ENCODE measurements at regions not wholly inside any gene's neighbourhood (a gene's known extent, or its start where the extent isn't known, plus 50 kb on each side); places are given as distances from the start of the nearest gene placed in this dataset.

DNA sequence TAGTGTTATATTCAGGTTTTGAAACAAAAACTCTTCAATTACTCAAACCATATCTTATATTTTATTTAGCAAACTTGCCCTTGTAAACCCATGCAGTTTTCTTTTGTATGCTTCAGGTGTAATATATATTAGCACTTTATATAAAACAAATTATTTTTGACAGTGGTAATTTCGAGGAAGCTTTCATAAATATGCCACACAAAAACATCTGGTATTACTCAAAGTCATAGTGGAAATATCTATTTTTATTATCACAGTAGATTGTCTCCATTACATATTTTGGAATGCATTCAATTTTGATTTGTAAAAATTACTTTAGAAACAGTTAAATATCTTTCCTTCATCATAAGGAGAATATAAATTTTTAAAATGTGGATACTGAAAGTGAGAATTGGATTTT lies 89.1 kb upstream of the FIBIN start:
- CTCF ChIA-PET (ENCODE audit: low intra/inter-chr PET ratio, low total read pairs) = no interaction called here
- Histone ChIP-seq H3K4me1 (ENCODE audit: insufficient read depth, low read length) (no peaks in the 10 kb centered on the region), H2AFZ (ENCODE audit: low read length) (no peak overlapping the region), H3K27me3 (ENCODE audit: control insufficient read depth in 1 of 2, insufficient read depth in 2 of 2, low read length in 2 of 2) (no peaks in the 10 kb centered on the region), H3K4me2 (ENCODE audit: low read depth, low read length) (no peak overlapping the region), H4K20me1 (ENCODE audit: insufficient read depth, low read length) (no peaks in the 10 kb centered on the region), H3K36me3 (replicated peaks in 1 of 2; ENCODE audit: control insufficient read depth in 1 of 2, insufficient read depth in 2 of 2, low read length in 2 of 2) (no peaks in the 10 kb centered on the region), H3K9me3 (ENCODE audit: low read length) (no peaks in the 10 kb centered on the region), H3K27ac (ENCODE audit: extremely low read length, insufficient read depth, low read length) (no peak overlapping the region), H3K4me3 (replicated peaks in 1 of 3; ENCODE audit: insufficient read depth in 1 of 3, low read depth in 2 of 3, low read length in 3 of 3) (no peak overlapping the region), H3K79me2 (ENCODE audit: insufficient read depth, low read length) (no peaks in the 10 kb centered on the region), H3K9ac (ENCODE audit: insufficient read depth, low read depth, low read length) (no peak overlapping the region)
- FAIRE-seq (no peak), DNase-seq (ENCODE audit: low spot score) (no peak), ATAC-seq (no peak)
- intact Hi-C loops (cut with micrococcal nuclease; ENCODE audit: unreplicated experiment) (no loop called here), in situ Hi-C loops (cut with HindIII; ENCODE audit: extremely low pct_ligation_motif_present, low pct_unique_long_range_greater_than_20kb) (no loop called here)
- BruUV-seq (replicated peaks) = no TSS peak
- WGBS (ENCODE audit: low lambda C conversion rate) = 0% methylated on average over 1 of the region's 1 CpG
- TF ChIP-seq SMC3 (IDR thresholded peaks at IDR 0.05; ENCODE audit: low read length) = no peak
- POLR2A ChIA-PET = no interaction called here

DNA sequence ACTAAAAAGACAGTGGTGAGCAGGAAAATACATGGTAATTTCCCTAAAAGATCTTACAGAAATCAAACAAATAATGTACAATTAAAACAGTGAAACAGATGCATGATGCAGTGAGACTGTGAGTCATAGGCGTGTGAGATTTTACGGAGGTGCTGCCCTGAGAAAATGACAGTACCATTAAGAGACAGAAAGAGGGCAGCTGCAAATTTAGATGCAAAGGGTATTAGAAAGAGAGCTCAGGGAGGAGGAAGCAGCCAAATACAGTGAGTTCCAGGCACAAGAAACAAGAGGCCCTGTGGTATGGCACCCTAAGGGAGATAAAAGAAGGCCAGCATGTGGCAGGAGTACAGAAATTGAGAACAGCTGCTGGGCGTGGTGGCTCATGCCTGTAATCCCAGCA lies 88.5 kb upstream of the FIBIN start:
- ATAC-seq (no peak), DNase-seq (ENCODE audit: low spot score) (no peak), FAIRE-seq (no peak)
- H4K20me1 ChIP-seq (ENCODE audit: insufficient read depth, low read length) = no peaks in the 10 kb centered on the region
- in situ Hi-C loops (cut with HindIII; ENCODE audit: extremely low pct_ligation_motif_present, low pct_unique_long_range_greater_than_20kb) (no loop called here), intact Hi-C loops (cut with micrococcal nuclease; ENCODE audit: unreplicated experiment) (no loop called here)
- H2AFZ ChIP-seq (ENCODE audit: low read length) = no peak overlapping the region
- no peaks in the 10 kb centered on the region for H3K36me3 ChIP-seq (replicated peaks in 1 of 2; ENCODE audit: control insufficient read depth in 1 of 2, insufficient read depth in 2 of 2, low read length in 2 of 2)
- no peak overlapping the region for H3K4me3 ChIP-seq (replicated peaks in 1 of 3; ENCODE audit: insufficient read depth in 1 of 3, low read depth in 2 of 3, low read length in 3 of 3)
- no peaks in the 10 kb centered on the region for H3K9me3 ChIP-seq (ENCODE audit: low read length)
- WGBS (ENCODE audit: low lambda C conversion rate) = 18% methylated on average over 3 of the region's 3 CpGs
- ChIA-PET CTCF (ENCODE audit: low intra/inter-chr PET ratio, low total read pairs) (no interaction called here), POLR2A (no interaction called here)
- BruUV-seq (replicated peaks) = no TSS peak
- H3K27ac ChIP-seq (ENCODE audit: extremely low read length, insufficient read depth, low read length) = no peak overlapping the region
- no peaks in the 10 kb centered on the region for H3K27me3 ChIP-seq (ENCODE audit: control insufficient read depth in 1 of 2, insufficient read depth in 2 of 2, low read length in 2 of 2)
- H3K4me2 ChIP-seq (ENCODE audit: low read depth, low read length) = no peak overlapping the region
- H3K79me2 ChIP-seq (ENCODE audit: insufficient read depth, low read length) = no peaks in the 10 kb centered on the region
- no peak overlapping the region for H3K9ac ChIP-seq (ENCODE audit: insufficient read depth, low read depth, low read length)
- no peaks in the 10 kb centered on the region for H3K4me1 ChIP-seq (ENCODE audit: insufficient read depth, low read length)
- no peak for TF ChIP-seq ZNF256 (CRISPR knock-in tag; conservative IDR thresholded peaks at IDR 0.05)
- TF ChIP-seq, protein P1, sequence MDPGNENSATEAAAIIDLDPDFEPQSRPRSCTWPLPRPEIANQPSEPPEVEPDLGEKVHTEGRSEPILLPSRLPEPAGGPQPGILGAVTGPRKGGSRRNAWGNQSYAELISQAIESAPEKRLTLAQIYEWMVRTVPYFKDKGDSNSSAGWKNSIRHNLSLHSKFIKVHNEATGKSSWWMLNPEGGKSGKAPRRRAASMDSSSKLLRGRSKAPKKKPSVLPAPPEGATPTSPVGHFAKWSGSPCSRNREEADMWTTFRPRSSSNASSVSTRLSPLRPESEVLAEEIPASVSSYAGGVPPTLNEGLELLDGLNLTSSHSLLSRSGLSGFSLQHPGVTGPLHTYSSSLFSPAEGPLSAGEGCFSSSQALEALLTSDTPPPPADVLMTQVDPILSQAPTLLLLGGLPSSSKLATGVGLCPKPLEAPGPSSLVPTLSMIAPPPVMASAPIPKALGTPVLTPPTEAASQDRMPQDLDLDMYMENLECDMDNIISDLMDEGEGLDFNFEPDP (CRISPR knock-in tag; conservative IDR thresholded peaks at IDR 0.05) = no peak
- TF ChIP-seq, protein P2, sequence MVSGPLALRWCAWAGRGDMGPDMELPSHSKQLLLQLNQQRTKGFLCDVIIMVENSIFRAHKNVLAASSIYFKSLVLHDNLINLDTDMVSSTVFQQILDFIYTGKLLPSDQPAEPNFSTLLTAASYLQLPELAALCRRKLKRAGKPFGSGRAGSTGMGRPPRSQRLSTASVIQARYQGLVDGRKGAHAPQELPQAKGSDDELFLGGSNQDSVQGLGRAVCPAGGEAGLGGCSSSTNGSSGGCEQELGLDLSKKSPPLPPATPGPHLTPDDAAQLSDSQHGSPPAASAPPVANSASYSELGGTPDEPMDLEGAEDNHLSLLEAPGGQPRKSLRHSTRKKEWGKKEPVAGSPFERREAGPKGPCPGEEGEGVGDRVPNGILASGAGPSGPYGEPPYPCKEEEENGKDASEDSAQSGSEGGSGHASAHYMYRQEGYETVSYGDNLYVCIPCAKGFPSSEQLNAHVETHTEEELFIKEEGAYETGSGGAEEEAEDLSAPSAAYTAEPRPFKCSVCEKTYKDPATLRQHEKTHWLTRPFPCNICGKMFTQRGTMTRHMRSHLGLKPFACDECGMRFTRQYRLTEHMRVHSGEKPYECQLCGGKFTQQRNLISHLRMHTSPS (CRISPR knock-in tag; IDR thresholded peaks at IDR 0.05; ENCODE audit: low read depth) = no peak
- no peak for TF ChIP-seq ZNF589 (CRISPR knock-in tag; conservative IDR thresholded peaks at IDR 0.05)
- TF ChIP-seq ARNTL (CRISPR knock-in tag; IDR thresholded peaks at IDR 0.05) = no peak
- TF ChIP-seq NFKBIZ (CRISPR knock-in tag; IDR thresholded peaks at IDR 0.05) = no peak
- TF ChIP-seq ZNF614 (CRISPR knock-in tag; IDR thresholded peaks at IDR 0.05; ENCODE audit: borderline replicate concordance) = no peak
- no peak for TF ChIP-seq ZNF615 (CRISPR knock-in tag; IDR thresholded peaks at IDR 0.05; ENCODE audit: borderline replicate concordance)
- TF ChIP-seq YEATS2 (CRISPR knock-in tag; IDR thresholded peaks at IDR 0.05; ENCODE audit: borderline replicate concordance) = no peak
- no peak for TF ChIP-seq RBFOX2 (IDR thresholded peaks at IDR 0.05; ENCODE audit: low read depth, low read length)
- TF ChIP-seq, protein P3, sequence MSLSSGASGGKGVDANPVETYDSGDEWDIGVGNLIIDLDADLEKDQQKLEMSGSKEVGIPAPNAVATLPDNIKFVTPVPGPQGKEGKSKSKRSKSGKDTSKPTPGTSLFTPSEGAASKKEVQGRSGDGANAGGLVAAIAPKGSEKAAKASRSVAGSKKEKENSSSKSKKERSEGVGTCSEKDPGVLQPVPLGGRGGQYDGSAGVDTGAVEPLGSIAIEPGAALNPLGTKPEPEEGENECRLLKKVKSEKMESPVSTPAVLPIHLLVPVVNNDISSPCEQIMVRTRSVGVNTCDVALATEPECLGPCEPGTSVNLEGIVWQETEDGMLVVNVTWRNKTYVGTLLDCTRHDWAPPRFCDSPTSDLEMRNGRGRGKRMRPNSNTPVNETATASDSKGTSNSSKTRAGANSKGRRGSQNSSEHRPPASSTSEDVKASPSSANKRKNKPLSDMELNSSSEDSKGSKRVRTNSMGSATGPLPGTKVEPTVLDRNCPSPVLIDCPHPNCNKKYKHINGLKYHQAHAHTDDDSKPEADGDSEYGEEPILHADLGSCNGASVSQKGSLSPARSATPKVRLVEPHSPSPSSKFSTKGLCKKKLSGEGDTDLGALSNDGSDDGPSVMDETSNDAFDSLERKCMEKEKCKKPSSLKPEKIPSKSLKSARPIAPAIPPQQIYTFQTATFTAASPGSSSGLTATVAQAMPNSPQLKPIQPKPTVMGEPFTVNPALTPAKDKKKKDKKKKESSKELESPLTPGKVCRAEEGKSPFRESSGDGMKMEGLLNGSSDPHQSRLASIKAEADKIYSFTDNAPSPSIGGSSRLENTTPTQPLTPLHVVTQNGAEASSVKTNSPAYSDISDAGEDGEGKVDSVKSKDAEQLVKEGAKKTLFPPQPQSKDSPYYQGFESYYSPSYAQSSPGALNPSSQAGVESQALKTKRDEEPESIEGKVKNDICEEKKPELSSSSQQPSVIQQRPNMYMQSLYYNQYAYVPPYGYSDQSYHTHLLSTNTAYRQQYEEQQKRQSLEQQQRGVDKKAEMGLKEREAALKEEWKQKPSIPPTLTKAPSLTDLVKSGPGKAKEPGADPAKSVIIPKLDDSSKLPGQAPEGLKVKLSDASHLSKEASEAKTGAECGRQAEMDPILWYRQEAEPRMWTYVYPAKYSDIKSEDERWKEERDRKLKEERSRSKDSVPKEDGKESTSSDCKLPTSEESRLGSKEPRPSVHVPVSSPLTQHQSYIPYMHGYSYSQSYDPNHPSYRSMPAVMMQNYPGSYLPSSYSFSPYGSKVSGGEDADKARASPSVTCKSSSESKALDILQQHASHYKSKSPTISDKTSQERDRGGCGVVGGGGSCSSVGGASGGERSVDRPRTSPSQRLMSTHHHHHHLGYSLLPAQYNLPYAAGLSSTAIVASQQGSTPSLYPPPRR (CRISPR knock-in tag; IDR thresholded peaks at IDR 0.05; ENCODE audit: borderline replicate concordance) = no peak

All from HepG2 (cell line).